H1 (cell line): ENCODE measurements at regions not wholly inside any gene's neighbourhood (a gene's known extent, or its start where the extent isn't known, plus 50 kb on each side); places are given as distances from the start of the nearest gene placed in this dataset.

ENCODE experiments used
- CHD7 ChIP-seq: fragments of 300-600 bp; sonication (generic); IDR thresholded peaks from 2 replicates; pipeline ENCODE4 v1.7.1; 2012; ENCODE audit warnings: low read length, moderate library complexity, mild to moderate bottlenecking, inconsistent platforms; ENCODE audit not compliant: insufficient replicate concordance
- E2F6 ChIP-seq: IDR thresholded peaks from 2 replicates; pipeline ENCODE4 v1.6.1; 2012; ENCODE audit warnings: inconsistent platforms
- NRF1 ChIP-seq: IDR thresholded peaks from 2 replicates; pipeline ENCODE4 v1.6.1; 2011; ENCODE audit warnings: mild to moderate bottlenecking, low read depth, low read length, improper control_type of control experiment
- POLR2AphosphoS5 ChIP-seq: IDR thresholded peaks from 2 replicates; pipeline ENCODE4 v1.6.1; 2011; ENCODE audit warnings: low read depth, low read length
- RAD21 ChIP-seq, 2 experiments: IDR thresholded peaks in 1 of 2; conservative IDR thresholded peaks in 1 of 2; 2 replicates each; pipeline ENCODE4 v1.6.1; 2011; ENCODE audit warnings: low read depth in 2 of 2, low read length in 2 of 2, improper control_type of control experiment in 1 of 2, inconsistent platforms in 1 of 2, mild to moderate bottlenecking in 1 of 2, moderate library complexity in 1 of 2

GRCh38 chr9:88291856-88292255 lies 96.4 kb upstream of the SPIN1 start (continued):
- TF ChIP-seq CHD7 (no peak), POLR2AphosphoS5 (no peak), E2F6 (no peak), RAD21 (IDR thresholded peaks at IDR 0.05 in 1 of 2, conservative IDR thresholded peaks at IDR 0.05 in 1 of 2; ENCODE audit: low read depth in 2 of 2, low read length in 2 of 2) (no peak), NRF1 (no peak)
